Hematopoietic multipotent progenitor cell treated with erythropoietin and hydrocortisone succinate and interleukin-3 and kit ligand, for 8 days (in vitro differentiated cells): ENCODE measurements at regions not wholly inside any gene's neighbourhood (a gene's known extent, or its start where the extent isn't known, plus 50 kb on each side); places are given as distances from the start of the nearest gene placed in this dataset.
"Not testable (repeated sequence)": the region's sequence is repeated elsewhere in the genome, so short reads cannot be mapped to it uniquely, and the experiment has no call there.

Source experiments
- DNase-seq: peaks from one replicate; pipeline ENCODE4 v3.0.0-alpha.2; 2015

GRCh38 chr6:58117162-58117561, 799.7 kb downstream of the PRIM2 start:
- not testable (repeated sequence) for DNase-seq

DNA sequence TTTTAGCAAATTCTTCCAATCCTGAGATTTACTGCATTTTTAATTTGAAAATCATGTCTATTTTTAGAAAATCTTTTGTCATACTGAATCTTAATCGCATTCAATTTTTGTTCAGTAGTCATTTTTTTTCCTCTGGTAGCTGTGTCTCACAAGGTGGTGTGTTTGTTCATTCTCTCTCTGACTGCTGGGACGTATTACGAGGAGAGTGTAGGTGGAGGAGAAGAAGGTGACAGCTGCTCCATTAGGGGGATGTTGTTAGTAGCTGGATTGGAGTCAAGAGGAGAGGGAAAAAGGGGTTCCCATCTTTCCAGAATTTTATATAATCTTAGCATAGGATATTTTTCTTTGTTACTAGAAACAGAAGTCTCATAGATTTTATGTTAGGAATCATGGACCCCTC, 804.2 kb downstream of the PRIM2 start:
- DNase-seq, result not testable (repeated sequence)

DNA sequence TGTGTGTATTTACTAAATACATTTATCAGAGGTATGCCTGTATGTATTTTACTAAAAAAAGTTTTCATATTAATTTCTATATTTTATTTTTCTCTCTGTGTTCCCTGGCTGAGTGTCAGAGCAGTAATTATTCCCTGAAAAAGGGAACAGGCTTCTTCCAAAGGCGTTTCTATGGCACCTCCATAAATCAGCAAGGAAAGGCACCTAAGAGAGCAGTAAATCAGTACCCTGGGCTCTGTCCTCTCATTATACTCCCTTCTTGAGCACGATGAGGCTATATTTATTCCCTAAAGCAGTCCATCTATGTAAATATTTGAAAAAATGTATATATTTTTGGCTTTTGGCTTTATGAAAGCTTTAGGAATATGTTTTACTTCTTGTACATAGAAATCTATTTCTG, 806.3 kb downstream of the PRIM2 start:
- not testable (repeated sequence) for DNase-seq

DNA sequence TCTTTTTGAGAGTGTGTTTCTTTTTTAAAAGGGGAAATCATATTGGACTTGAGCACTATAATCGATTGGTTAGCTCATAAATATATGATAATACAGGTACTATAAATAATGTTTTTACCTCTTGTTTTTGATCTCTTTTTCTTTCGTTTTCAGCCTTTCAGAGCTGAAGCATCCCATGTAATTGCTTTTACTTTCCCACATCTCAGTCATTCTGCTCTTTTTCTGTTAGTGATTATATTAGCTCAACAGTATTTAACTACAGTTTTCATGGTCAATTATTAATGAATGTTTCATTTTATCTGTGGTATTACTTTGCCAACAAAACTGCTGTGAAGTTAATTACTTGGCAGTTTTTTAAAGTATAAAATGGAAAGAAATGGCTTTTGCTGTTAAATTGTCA, 811.1 kb downstream of the PRIM2 start:
- DNase-seq, result not testable (repeated sequence)

- DNase-seq, result not testable (repeated sequence)
Observed at GRCh38 chr6:58129098-58129497, 811.7 kb downstream of the PRIM2 start.

DNA sequence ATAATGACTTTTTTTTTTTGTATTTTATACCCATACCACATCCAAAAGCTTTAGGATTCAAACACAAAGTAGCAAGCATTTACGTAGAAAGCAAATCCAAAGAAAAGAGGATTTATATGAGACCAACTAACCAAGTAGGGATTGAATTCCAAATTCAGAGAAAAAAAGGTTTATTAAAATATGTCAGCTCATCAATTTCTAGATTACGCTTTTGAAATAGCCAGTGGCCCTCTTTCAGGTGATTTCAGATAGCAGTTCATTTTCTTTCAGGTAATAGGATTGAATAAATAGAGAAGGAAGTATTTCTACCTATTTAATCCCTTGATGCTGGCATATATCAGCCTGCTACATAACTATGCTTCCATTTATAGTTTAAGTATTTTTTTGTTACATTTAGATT, 822.3 kb downstream of the PRIM2 start:
- not testable (repeated sequence) for DNase-seq

- DNase-seq, result not testable (repeated sequence)
Observed at GRCh38 chr6:58171025-58171424, 853.6 kb downstream of the PRIM2 start.

DNA sequence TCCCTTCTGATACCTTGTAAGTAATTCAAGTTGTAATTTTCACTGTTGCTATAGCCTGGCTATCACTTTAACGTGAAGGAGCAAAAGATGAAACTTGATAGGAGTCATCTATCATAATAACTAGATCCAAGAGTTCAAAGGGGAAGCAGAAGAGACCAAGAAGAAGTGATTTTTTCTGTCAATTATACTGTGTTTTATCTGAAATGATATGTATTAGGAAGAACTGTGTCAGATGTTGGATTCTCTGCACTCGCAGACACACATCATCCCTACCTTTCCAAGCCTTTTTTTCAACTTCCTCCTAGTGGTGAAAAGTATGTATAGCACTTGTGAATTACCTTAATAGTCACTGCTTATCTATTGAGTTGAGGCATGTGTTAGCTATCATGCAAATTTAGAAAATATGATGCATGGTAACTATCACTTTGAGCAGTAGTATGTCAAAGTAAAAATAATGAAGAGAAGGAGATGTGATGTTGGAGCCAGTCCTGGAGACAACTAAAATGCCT, 864.2 kb downstream of the PRIM2 start:
- not testable (repeated sequence) for DNase-seq

- DNase-seq, result not testable (repeated sequence)
Observed at GRCh38 chr6:58185300-58185699, 867.9 kb downstream of the PRIM2 start.

DNA sequence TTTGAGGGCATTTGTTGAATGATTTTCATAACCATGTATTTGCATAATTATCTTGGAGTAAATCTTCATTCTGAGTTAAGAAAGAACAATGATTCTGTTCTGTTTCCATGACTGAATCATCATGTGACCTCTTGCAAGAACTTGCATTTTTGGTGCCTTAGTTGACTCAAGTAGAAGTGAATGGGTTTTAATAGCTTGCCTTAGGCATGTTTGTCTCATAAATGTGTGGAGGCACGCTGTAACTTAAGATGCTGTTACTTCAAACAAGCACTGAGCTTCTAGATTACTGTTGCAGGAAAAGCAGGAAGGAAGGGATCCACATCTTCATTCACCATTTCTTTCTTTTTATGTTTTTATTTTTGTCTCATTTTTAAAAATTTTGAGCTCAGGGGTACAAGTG, 875.8 kb downstream of the PRIM2 start:
- not testable (repeated sequence) for DNase-seq

- DNase-seq, result no peak
Observed at GRCh38 chr6:58198301-58198700, 880.9 kb downstream of the PRIM2 start.

DNA sequence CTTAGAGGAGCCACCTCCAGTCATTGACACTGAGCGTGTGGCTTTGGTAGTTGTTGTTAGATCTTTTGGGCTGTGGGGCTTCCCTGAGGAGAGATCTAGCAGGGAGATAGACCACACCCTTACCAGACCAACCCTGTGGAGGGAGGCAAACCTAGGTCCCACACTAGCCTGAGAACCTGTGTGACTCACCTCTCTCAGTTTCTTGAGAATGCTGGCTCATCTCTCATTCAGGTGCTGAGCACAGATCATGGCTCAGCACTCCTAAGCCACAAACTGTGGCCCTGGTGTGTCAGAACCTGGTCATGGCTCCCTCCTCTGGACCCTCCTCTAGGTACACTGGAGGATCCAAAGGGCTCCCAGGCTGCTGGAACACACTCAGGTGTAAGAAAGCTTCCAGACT, 919.7 kb downstream of the PRIM2 start:
- not testable (repeated sequence) for DNase-seq

GRCh38 chr6:58238421-58238820, 921.0 kb downstream of the PRIM2 start:
- DNase-seq, result not testable (repeated sequence)

DNA sequence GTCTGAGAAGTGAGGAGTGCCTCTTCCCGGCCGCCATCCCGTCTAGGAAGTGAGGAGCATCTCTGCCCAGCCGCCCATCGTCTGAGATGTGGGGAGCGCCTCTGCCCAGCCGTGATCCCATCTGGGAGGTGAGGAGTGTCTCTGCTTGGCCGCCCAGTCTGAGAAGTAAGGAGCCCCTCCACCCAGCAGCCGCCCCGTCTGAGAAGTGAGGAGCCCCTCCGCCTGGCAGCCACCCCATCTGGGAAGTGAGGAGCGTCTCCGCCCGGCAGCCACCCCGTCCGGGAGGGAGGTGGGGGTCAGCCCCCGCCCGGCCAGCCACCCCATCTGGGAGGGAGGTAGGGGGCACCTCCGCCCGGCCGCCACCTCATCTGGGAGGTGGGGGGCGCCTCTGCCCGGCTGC, 940.2 kb downstream of the PRIM2 start:
- not testable (repeated sequence) for DNase-seq

- no peak for DNase-seq
Observed at GRCh38 chr6:58290177-58290576, 972.7 kb downstream of the PRIM2 start.

DNA sequence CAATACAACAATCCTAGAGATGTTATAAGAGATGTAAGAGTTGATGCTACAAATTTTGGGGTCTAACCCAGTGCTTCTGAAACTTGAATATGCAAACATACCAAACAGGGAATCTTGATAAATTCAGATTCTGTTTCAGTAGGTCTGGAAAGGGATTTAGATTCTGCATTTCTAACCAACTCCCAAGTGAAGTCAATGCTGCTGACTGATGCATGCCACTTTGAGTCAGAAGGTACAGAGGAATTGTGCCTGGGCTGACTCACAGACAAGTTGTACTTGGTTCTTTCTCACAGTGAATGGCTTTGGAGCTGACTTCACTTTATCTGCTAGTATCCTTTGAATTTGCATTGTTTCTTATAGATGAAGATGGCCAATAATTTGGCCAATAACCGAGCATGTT, 973.9 kb downstream of the PRIM2 start:
- not testable (repeated sequence) for DNase-seq

GRCh38 chr6:58307901-58308300, 990.5 kb downstream of the PRIM2 start:
- not testable (repeated sequence) for DNase-seq

- not testable (repeated sequence) for DNase-seq
Observed at GRCh38 chr6:58332108-58332507, 1014.7 kb downstream of the PRIM2 start.

- DNase-seq, result not testable (repeated sequence)
Observed at GRCh38 chr6:58342287-58342686, 1024.9 kb downstream of the PRIM2 start.

- not testable (repeated sequence) for DNase-seq
Observed at GRCh38 chr6:58347534-58347933, 1030.1 kb downstream of the PRIM2 start.

GRCh38 chr6:58351619-58352018, 1034.2 kb downstream of the PRIM2 start:
- DNase-seq, result not testable (repeated sequence)

- not testable (repeated sequence) for DNase-seq
Observed at GRCh38 chr6:58358452-58358851, 1041.0 kb downstream of the PRIM2 start.

DNA sequence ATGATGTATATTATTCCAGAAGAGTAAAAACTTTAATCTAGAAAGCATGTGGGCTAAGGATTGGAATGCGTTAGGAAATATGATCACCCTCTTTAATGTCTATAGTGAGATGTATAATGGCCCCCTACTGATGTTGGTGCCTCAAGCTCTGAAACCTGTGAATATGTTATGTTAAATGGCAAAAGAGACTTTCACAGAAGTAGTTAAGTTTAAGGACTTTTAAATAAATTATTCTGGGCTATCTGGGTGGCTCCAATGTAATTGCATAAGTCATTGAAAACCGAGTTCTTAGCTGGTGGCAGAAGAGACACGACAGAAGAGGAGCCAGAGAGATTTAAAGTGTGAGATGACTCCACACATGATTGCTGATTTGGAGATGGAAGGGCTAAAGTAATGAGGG, 1048.4 kb downstream of the PRIM2 start:
- not testable (repeated sequence) for DNase-seq

DNA sequence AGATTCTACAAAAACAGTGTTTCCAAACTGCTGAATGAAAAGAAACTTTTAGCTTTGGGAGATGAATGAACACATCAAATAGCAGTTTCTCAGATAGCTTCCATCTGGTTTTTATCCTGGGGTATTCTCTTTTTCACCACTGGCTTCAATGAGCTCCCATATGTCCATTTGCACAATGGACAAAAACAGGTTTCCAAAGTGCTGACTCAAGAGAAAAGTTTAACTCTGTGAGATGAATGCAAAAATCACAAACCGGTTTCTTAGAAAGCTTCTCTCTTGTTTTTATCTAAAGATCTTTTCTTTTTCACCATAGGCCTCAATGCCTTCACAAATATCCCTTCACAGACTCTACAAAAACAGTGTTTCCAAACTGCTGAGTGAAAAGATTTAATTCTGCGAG, 1089.2 kb downstream of the PRIM2 start:
- not testable (repeated sequence) for DNase-seq

DNA sequence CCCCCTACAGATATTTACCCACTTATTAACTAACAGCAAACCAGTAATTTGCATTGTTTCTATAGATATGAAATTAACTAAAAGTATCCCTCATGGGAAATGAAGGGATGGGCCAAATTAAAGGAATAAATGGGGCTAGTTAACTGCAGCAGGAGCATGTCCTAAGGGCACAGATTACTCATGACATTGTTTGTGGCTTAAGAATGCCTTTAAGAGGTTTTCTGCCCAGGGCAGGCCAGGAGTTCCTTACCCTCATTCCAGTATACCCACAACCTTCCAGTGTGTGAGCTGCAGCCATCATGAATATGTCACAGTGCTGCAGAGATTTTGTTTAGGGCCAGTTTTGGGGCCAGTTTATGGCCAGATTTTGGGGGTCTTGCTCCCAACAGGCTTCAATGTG, 1101.9 kb downstream of the PRIM2 start:
- DNase-seq, result no peak
